ENCODE measurements at regions not wholly inside any gene's neighbourhood (a gene's known extent, or its start where the extent isn't known, plus 50 kb on each side); places are given as distances from the start of the nearest gene placed in this dataset.
"Not testable (repeated sequence)": the region's sequence is repeated elsewhere in the genome, so short reads cannot be mapped to it uniquely, and the experiment has no call there.

- no peak for DNase-seq
- in situ Hi-C loops (cut with HindIII; ENCODE audit: low pct_ligation_motif_present, low pct_unique_long_range_greater_than_20kb, low sequenced_read_pairs), result no loop called here
These were observed 962.8 kb upstream of the POT1 start for GRCh38 chr7:125892434-125892833.

GRCh38 chr7:125878988-125879387 is 949.4 kb upstream of the POT1 start:
- DNase-seq, result no peak
- in situ Hi-C loops (cut with HindIII; ENCODE audit: low pct_ligation_motif_present, low pct_unique_long_range_greater_than_20kb, low sequenced_read_pairs), result no loop called here

GRCh38 chr7:125878235-125878956 is 948.8 kb upstream of the POT1 start:
- in situ Hi-C loops (cut with HindIII; ENCODE audit: low pct_ligation_motif_present, low pct_unique_long_range_greater_than_20kb, low sequenced_read_pairs), result no loop called here
- no peak for DNase-seq

- no peak for DNase-seq
- in situ Hi-C loops (cut with HindIII; ENCODE audit: low pct_ligation_motif_present, low pct_unique_long_range_greater_than_20kb, low sequenced_read_pairs), result no loop called here
These were observed 947.6 kb upstream of the POT1 start for GRCh38 chr7:125877246-125877645.

- DNase-seq, result no peak
- in situ Hi-C loops (cut with HindIII; ENCODE audit: low pct_ligation_motif_present, low pct_unique_long_range_greater_than_20kb, low sequenced_read_pairs), result no loop called here
These were observed 946.8 kb upstream of the POT1 start for GRCh38 chr7:125876431-125876830.

- in situ Hi-C loops (cut with HindIII; ENCODE audit: low pct_ligation_motif_present, low pct_unique_long_range_greater_than_20kb, low sequenced_read_pairs), result no loop called here
These were observed 941.8 kb upstream of the POT1 start for GRCh38 chr7:125871431-125871830.

GRCh38 chr7:125857606-125858005 is 928.0 kb upstream of the POT1 start:
- DNase-seq, result no peak

More at GRCh38 chr7:125871431-125871830, 941.8 kb upstream of the POT1 start:
- no peak for DNase-seq

GRCh38 chr7:125848157-125848556 is 918.5 kb upstream of the POT1 start:
- in situ Hi-C loops (cut with HindIII; ENCODE audit: low pct_ligation_motif_present, low pct_unique_long_range_greater_than_20kb, low sequenced_read_pairs), result no loop called here

More at GRCh38 chr7:125857606-125858005, 928.0 kb upstream of the POT1 start:
- in situ Hi-C loops (cut with HindIII; ENCODE audit: low pct_ligation_motif_present, low pct_unique_long_range_greater_than_20kb, low sequenced_read_pairs), result no loop called here

GRCh38 chr7:125847692-125848091 is 918.1 kb upstream of the POT1 start:
- in situ Hi-C loops (cut with HindIII; ENCODE audit: low pct_ligation_motif_present, low pct_unique_long_range_greater_than_20kb, low sequenced_read_pairs), result no loop called here
- DNase-seq, result no peak

More at GRCh38 chr7:125848157-125848556, 918.5 kb upstream of the POT1 start:
- DNase-seq, result no peak

- no peak for DNase-seq
- in situ Hi-C loops (cut with HindIII; ENCODE audit: low pct_ligation_motif_present, low pct_unique_long_range_greater_than_20kb, low sequenced_read_pairs), result no loop called here
These were observed 917.4 kb upstream of the POT1 start for GRCh38 chr7:125847055-125847454.

GRCh38 chr7:125845686-125846085 is 916.1 kb upstream of the POT1 start:
- DNase-seq, result no peak

GRCh38 chr7:125834421-125834820 is 904.8 kb upstream of the POT1 start:
- DNase-seq, result no peak
- in situ Hi-C loops (cut with HindIII; ENCODE audit: low pct_ligation_motif_present, low pct_unique_long_range_greater_than_20kb, low sequenced_read_pairs), result no loop called here

More at GRCh38 chr7:125845686-125846085, 916.1 kb upstream of the POT1 start:
- in situ Hi-C loops (cut with HindIII; ENCODE audit: low pct_ligation_motif_present, low pct_unique_long_range_greater_than_20kb, low sequenced_read_pairs), result no loop called here

GRCh38 chr7:125833839-125834238 is 904.2 kb upstream of the POT1 start:
- no peak for DNase-seq
- in situ Hi-C loops (cut with HindIII; ENCODE audit: low pct_ligation_motif_present, low pct_unique_long_range_greater_than_20kb, low sequenced_read_pairs), result no loop called here

GRCh38 chr7:125830743-125831142 is 901.1 kb upstream of the POT1 start:
- in situ Hi-C loops (cut with HindIII; ENCODE audit: low pct_ligation_motif_present, low pct_unique_long_range_greater_than_20kb, low sequenced_read_pairs), result no loop called here
- DNase-seq, result no peak

- no peak for DNase-seq
- in situ Hi-C loops (cut with HindIII; ENCODE audit: low pct_ligation_motif_present, low pct_unique_long_range_greater_than_20kb, low sequenced_read_pairs), result no loop called here
These were observed 898.6 kb upstream of the POT1 start for GRCh38 chr7:125828153-125828700.

GRCh38 chr7:125823538-125823937 is 893.9 kb upstream of the POT1 start:
- in situ Hi-C loops (cut with HindIII; ENCODE audit: low pct_ligation_motif_present, low pct_unique_long_range_greater_than_20kb, low sequenced_read_pairs), result no loop called here
- no peak for DNase-seq

- in situ Hi-C loops (cut with HindIII; ENCODE audit: low pct_ligation_motif_present, low pct_unique_long_range_greater_than_20kb, low sequenced_read_pairs), result no loop called here
- no peak for DNase-seq
These were observed 890.9 kb upstream of the POT1 start for GRCh38 chr7:125820495-125820894.

- in situ Hi-C loops (cut with HindIII; ENCODE audit: low pct_ligation_motif_present, low pct_unique_long_range_greater_than_20kb, low sequenced_read_pairs), result no loop called here
- no peak for DNase-seq
These were observed 884.5 kb upstream of the POT1 start for GRCh38 chr7:125814100-125814499.

- DNase-seq; in situ Hi-C loops (cut with HindIII; ENCODE audit: low pct_ligation_motif_present, low pct_unique_long_range_greater_than_20kb, low sequenced_read_pairs): not testable (repeated sequence)
These were observed 876.9 kb upstream of the POT1 start for GRCh38 chr7:125806491-125806890.

- no peak for DNase-seq
- in situ Hi-C loops (cut with HindIII; ENCODE audit: low pct_ligation_motif_present, low pct_unique_long_range_greater_than_20kb, low sequenced_read_pairs), result no loop called here
These were observed 874.6 kb upstream of the POT1 start for GRCh38 chr7:125804273-125804672.

All from ACHN (cell line).